Pulmonary artery endothelial cell (primary cell): ENCODE measurements at regions not wholly inside any gene's neighbourhood (a gene's known extent, or its start where the extent isn't known, plus 50 kb on each side); places are given as distances from the start of the nearest gene placed in this dataset.
"Not testable (repeated sequence)": the region's sequence is repeated elsewhere in the genome, so short reads cannot be mapped to it uniquely, and the experiment has no call there.

Experiments
- DNase-seq: peaks from one replicate; pipeline ENCODE4 v3.0.0-alpha.2; 2011; ENCODE audit warnings: low read depth, low spot score

- no peak for DNase-seq
Measured at GRCh38 chr6:6970851-6971250, 136.9 kb upstream of the RREB1 start.

- no peak for DNase-seq
Measured at GRCh38 chr6:6971369-6971768, 136.4 kb upstream of the RREB1 start.

- DNase-seq = no peak
Measured at GRCh38 chr6:6972456-6972855, 135.3 kb upstream of the RREB1 start.

GRCh38 chr6:6973721-6974120 lies 134.0 kb upstream of the RREB1 start:
- DNase-seq = no peak

GRCh38 chr6:6975459-6976111 lies 132.2 kb upstream of the RREB1 start:
- DNase-seq = no peak

GRCh38 chr6:6976193-6976592 lies 131.6 kb upstream of the RREB1 start:
- DNase-seq = no peak

- no peak for DNase-seq
Measured at GRCh38 chr6:6978731-6979130, 129.0 kb upstream of the RREB1 start.

- no peak for DNase-seq
Measured at GRCh38 chr6:6980999-6981597, 126.7 kb upstream of the RREB1 start.

GRCh38 chr6:6981681-6982322 lies 126.0 kb upstream of the RREB1 start:
- no peak for DNase-seq

- DNase-seq = no peak
Measured at GRCh38 chr6:6982663-6983062, 125.1 kb upstream of the RREB1 start.

GRCh38 chr6:6984585-6985366 lies 123.0 kb upstream of the RREB1 start:
- no peak for DNase-seq

- no peak for DNase-seq
Measured at GRCh38 chr6:6986344-6986743, 121.4 kb upstream of the RREB1 start.

GRCh38 chr6:6987749-6988148 lies 120.0 kb upstream of the RREB1 start:
- no peak for DNase-seq

- DNase-seq = not testable (repeated sequence)
Measured at GRCh38 chr6:6990059-6990458, 117.7 kb upstream of the RREB1 start.

GRCh38 chr6:6993503-6994237 lies 114.1 kb upstream of the RREB1 start:
- no peak for DNase-seq

- no peak for DNase-seq
Measured at GRCh38 chr6:6994796-6995195, 113.0 kb upstream of the RREB1 start.

GRCh38 chr6:6995328-6995727 lies 112.4 kb upstream of the RREB1 start:
- no peak for DNase-seq

- no peak for DNase-seq
Measured at GRCh38 chr6:6996124-6996523, 111.6 kb upstream of the RREB1 start.

GRCh38 chr6:6997263-6998193 lies 110.2 kb upstream of the RREB1 start:
- no peak for DNase-seq

- DNase-seq = no peak
Measured at GRCh38 chr6:6998194-6998569, 109.6 kb upstream of the RREB1 start.
